ENCODE measurements at regions not wholly inside any gene's neighbourhood (a gene's known extent, or its start where the extent isn't known, plus 50 kb on each side); places are given as distances from the start of the nearest gene placed in this dataset.

DNA sequence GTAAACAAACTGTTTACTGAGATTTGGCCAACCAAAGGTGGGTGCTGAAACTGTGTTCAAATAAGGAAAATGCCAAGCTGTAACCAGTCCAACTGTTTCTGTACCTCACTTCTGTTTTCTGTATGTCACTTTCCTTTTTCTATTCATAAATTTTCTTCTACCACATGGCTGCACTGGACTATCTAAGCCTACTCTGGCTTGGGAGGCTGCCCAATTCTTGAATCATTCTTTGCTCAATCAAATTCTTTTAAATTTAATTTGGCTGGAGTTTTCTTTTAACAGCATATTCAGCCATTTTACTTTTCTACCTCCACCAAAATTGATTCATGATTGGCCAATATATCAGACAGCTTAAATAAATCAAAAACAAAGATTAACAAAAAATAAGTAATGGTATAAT is 1575.5 kb upstream of the SPRY2 start:
- TF ChIP-seq, protein P1, sequence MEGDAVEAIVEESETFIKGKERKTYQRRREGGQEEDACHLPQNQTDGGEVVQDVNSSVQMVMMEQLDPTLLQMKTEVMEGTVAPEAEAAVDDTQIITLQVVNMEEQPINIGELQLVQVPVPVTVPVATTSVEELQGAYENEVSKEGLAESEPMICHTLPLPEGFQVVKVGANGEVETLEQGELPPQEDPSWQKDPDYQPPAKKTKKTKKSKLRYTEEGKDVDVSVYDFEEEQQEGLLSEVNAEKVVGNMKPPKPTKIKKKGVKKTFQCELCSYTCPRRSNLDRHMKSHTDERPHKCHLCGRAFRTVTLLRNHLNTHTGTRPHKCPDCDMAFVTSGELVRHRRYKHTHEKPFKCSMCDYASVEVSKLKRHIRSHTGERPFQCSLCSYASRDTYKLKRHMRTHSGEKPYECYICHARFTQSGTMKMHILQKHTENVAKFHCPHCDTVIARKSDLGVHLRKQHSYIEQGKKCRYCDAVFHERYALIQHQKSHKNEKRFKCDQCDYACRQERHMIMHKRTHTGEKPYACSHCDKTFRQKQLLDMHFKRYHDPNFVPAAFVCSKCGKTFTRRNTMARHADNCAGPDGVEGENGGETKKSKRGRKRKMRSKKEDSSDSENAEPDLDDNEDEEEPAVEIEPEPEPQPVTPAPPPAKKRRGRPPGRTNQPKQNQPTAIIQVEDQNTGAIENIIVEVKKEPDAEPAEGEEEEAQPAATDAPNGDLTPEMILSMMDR (IDR thresholded peaks at IDR 0.05; ENCODE audit: low read depth, low read length, missing control alignments), result no peak
- H3K4me3 ChIP-seq (ENCODE audit: low read depth, low read length), result no peak overlapping the region
- H3K36me3 ChIP-seq (replicated peaks), result no peaks in the 10 kb centered on the region
- in situ Hi-C loops (cut with HindIII; ENCODE audit: low pct_ligation_motif_present, low sequenced_read_pairs), result no loop called here
- H3K27ac ChIP-seq, result no peak overlapping the region
- no peaks in the 10 kb centered on the region for H3K27me3 ChIP-seq (replicated peaks)
- DNase-seq, result no peak

DNA sequence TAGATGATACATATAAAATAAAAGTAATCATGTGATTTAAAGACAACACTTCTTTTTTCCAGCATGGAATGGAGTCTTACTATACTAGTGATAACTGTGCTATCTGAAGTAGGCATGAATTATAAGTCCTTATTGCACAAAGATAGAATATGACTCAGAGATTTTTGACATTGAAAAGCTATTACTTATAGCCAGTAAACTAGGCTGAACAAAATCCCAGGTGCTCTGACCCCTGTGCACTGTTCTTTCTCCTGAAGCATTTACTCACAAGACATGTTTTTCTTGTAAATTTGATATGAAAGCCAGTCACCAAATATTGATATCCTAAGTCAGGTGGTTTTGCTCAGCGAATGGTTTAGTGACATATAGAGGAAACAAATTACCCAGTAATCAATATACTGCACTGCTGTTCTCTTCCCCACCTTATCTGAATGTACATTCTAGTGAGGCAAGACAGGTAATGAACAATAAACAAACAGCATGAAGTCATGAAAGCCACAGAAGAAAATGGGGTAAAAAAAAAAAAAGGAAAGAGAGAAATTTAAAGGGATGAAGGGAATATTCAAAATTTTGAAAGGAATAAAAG is 1567.0 kb upstream of the SPRY2 start:
- no peak overlapping the region for H3K27ac ChIP-seq
- TF ChIP-seq, protein P1 (IDR thresholded peaks at IDR 0.05; ENCODE audit: low read depth, low read length, missing control alignments), result no peak
- H3K4me3 ChIP-seq (ENCODE audit: low read depth, low read length), result no peak overlapping the region
- in situ Hi-C loops (cut with HindIII; ENCODE audit: low pct_ligation_motif_present, low sequenced_read_pairs), result no loop called here
- no peaks in the 10 kb centered on the region for H3K27me3 ChIP-seq (replicated peaks)
- no peak for DNase-seq
- no peaks in the 10 kb centered on the region for H3K36me3 ChIP-seq (replicated peaks)

DNA sequence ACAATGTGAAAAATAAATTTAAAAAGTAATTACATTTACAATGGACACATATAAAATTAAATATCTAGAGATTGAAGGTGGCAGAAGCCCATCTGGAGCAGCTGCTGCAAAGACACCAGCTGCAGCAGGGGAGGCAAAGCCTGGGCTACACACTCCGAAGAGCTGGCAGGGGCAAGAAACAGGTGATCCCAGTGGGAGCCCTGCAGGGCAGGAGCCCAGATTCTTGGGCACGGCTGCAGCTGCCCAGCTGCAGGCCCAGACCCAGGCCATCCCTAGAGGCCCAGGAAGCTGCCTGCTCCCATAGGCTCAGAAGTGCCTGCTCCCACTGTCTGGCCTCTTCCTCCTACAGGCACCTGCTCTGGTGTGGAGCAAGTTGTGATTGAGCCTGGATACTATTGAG is 1547.9 kb upstream of the SPRY2 start:
- Histone ChIP-seq H3K36me3 (replicated peaks) (no peaks in the 10 kb centered on the region), H3K4me3 (ENCODE audit: low read depth, low read length) (no peak overlapping the region), H3K27me3 (replicated peaks) (no peaks in the 10 kb centered on the region), H3K27ac (no peak overlapping the region)
- TF ChIP-seq, protein P1 (IDR thresholded peaks at IDR 0.05; ENCODE audit: low read depth, low read length, missing control alignments), result no peak
- in situ Hi-C loops (cut with HindIII; ENCODE audit: low pct_ligation_motif_present, low sequenced_read_pairs), result no loop called here
- no peak for DNase-seq

DNA sequence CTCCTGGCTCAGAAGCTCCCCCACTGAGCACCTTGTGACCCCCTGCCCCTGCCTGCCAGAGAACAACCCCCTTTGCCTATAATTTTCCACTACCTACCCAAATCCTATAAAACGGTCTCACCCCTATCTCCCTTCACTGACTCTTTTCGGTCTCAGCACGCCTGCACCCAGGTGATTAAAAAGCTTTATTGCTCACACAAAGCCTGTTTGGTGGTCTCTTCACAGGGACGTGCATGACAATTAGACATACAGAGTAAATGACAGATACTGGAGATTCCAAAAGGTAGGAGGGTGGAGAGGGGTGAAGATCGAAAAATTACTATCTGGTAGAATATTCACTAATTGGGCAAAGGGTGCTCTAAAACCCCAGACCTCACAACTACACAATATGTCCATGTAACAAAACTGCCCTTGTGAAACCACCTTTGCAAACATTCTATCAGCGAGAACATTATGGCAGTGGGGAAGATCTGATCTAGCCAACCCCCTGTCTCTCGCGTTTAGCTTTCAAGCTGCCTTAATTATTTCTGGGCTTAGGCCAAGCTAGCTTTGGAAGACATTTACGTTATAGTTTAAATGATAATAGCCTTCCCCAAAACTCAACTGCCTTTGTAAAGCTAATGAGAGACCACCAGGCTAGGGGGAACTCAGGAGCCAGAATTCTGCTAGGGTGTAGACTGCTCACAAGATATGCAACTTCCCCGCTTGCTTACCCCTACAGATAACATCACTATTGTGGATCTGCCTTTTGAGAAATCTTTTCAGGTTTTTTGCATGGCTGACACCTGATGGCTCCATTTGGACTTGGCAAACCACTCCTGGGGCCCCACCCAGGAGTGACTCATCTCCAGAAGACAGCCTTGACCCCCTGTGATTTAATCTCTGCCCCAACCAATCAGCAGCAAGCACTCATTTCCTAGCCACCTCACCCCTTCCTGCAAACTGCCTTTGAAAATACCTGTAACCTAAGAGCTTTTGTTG is 1534.0 kb upstream of the SPRY2 start:
- in situ Hi-C loops (cut with HindIII; ENCODE audit: low pct_ligation_motif_present, low sequenced_read_pairs), result no loop called here
- no peaks in the 10 kb centered on the region for H3K27me3 ChIP-seq (replicated peaks)
- no peak overlapping the region for H3K4me3 ChIP-seq (ENCODE audit: low read depth, low read length)

DNA sequence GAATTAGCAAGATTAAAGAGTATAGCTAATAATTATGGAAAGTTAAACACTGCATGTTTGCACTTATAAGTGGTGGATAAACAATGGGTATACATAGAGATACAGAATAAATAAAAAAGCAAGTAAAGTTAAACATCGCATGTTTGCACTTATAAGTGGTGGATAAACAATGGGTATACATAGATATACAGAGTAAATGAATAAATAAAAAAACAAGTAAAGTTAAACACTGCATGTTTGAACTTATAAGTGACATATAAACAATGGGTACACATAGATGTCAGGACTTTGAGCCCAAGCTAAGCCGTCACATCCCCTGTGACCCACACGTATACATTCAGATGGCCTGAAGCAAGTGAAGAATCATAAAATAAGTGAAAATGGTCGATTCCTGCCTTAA is 1533.3 kb upstream of the SPRY2 start:
- H3K27me3 ChIP-seq (replicated peaks), result no peaks in the 10 kb centered on the region
- DNase-seq, result no peak
- TF ChIP-seq, protein P1 (IDR thresholded peaks at IDR 0.05; ENCODE audit: low read depth, low read length, missing control alignments), result no peak
- no peaks in the 10 kb centered on the region for H3K36me3 ChIP-seq (replicated peaks)
- no peak overlapping the region for H3K4me3 ChIP-seq (ENCODE audit: low read depth, low read length)
- H3K27ac ChIP-seq, result no peak overlapping the region
- in situ Hi-C loops (cut with HindIII; ENCODE audit: low pct_ligation_motif_present, low sequenced_read_pairs), result no loop called here

More for the DNA sequence above, 1534.0 kb upstream of the SPRY2 start:
- Histone ChIP-seq H3K36me3 (replicated peaks) (no peaks in the 10 kb centered on the region), H3K27ac (no peak overlapping the region)
- TF ChIP-seq, protein P1 (IDR thresholded peaks at IDR 0.05; ENCODE audit: low read depth, low read length, missing control alignments), result no peak
- DNase-seq, result no peak
